Neural crest cell (in vitro differentiated cells): ENCODE measurements at regions not wholly inside any gene's neighbourhood (a gene's known extent, or its start where the extent isn't known, plus 50 kb on each side); places are given as distances from the start of the nearest gene placed in this dataset.

Experiments used
- DNase-seq: peaks from one replicate; pipeline ENCODE4 v3.0.0; 2021; ENCODE audit warnings: low read depth, mixed read lengths, low spot score
- H3K27ac Mint-ChIP-seq: one replicate; pipeline ENCODE4 v1.8.0; 2021; ENCODE audit warnings: mild to moderate bottlenecking, mixed read lengths; ENCODE audit not compliant: unreplicated experiment
- H3K27me3 Mint-ChIP-seq: 2 replicates; pipeline ENCODE4 v1.8.0; 2021; ENCODE audit warnings: low read depth, mild to moderate bottlenecking, mixed read lengths
- H3K36me3 Mint-ChIP-seq: 2 replicates; pipeline ENCODE4 v1.8.0; 2021; ENCODE audit warnings: low read depth, mild to moderate bottlenecking, mixed read lengths
- H3K4me1 Mint-ChIP-seq: 2 replicates; pipeline ENCODE4 v1.8.0; 2021; ENCODE audit warnings: mixed read lengths
- H3K4me3 Mint-ChIP-seq: one replicate; pipeline ENCODE4 v1.8.0; 2021; ENCODE audit warnings: mild to moderate bottlenecking, mixed read lengths
- H3K9me3 Mint-ChIP-seq: 2 replicates; pipeline ENCODE4 v1.8.0; 2021; ENCODE audit warnings: mixed read lengths
- TF ChIP-seq, protein P1 (sequence below): fragments of 200-600 bp; sonication (generic); conservative IDR thresholded peaks from 2 replicates; pipeline ENCODE4 v1.5.0; 2021; ENCODE audit warnings: antibody characterized with exemption, mild to moderate bottlenecking

DNA sequence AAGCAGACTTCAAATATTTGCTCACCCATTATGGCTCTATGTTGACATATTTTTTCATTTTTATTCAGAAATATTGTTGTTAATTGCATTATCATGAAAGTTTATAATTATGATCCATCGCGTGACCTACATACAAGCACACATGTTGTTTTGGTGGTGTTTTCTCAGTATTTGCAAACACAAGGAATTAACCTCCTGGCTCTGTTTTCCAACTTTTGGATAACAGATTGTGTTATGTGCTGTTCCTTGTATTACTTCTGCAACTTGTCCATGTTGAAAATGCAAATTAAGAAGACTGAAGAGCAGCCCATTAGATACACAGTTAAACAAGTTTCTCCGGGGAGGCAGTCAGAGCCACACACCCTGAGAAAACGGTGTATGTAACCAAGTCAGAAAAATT lies 201.2 kb downstream of the SEC23A start:
- no peak for DNase-seq
- Mint-ChIP-seq H3K27ac (no peak overlapping the region), H3K4me3 (no peak overlapping the region), H3K9me3 (no peaks in the 10 kb centered on the region), H3K4me1 (no peaks in the 10 kb centered on the region), H3K36me3 (no peaks in the 10 kb centered on the region), H3K27me3 (peaks cover 10% of the 10 kb centered on the region)
- TF ChIP-seq, protein P1, sequence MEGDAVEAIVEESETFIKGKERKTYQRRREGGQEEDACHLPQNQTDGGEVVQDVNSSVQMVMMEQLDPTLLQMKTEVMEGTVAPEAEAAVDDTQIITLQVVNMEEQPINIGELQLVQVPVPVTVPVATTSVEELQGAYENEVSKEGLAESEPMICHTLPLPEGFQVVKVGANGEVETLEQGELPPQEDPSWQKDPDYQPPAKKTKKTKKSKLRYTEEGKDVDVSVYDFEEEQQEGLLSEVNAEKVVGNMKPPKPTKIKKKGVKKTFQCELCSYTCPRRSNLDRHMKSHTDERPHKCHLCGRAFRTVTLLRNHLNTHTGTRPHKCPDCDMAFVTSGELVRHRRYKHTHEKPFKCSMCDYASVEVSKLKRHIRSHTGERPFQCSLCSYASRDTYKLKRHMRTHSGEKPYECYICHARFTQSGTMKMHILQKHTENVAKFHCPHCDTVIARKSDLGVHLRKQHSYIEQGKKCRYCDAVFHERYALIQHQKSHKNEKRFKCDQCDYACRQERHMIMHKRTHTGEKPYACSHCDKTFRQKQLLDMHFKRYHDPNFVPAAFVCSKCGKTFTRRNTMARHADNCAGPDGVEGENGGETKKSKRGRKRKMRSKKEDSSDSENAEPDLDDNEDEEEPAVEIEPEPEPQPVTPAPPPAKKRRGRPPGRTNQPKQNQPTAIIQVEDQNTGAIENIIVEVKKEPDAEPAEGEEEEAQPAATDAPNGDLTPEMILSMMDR: no peak

DNA sequence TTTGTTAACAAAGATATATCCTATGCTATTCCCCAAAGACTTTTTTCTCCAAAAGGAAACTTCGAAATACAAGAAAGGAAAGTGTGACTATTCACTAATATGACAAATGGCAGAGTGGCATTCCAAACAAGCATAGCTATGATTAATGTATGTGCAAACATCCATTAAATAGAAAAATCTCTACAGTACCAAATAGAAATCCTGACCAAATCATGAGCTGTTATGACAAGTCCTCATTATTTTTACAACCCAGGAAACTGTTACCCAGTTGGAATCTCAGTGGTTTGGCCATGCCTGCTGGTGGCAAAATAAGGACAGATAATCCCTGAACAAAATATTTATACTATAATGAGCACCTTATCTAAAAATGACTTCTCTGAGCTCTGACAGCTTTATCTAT lies 202.1 kb downstream of the SEC23A start:
- Mint-ChIP-seq H3K4me3 (no peak overlapping the region), H3K9me3 (no peaks in the 10 kb centered on the region), H3K27me3 (peaks cover 7% of the 10 kb centered on the region), H3K27ac (no peak overlapping the region), H3K4me1 (no peaks in the 10 kb centered on the region), H3K36me3 (no peaks in the 10 kb centered on the region)
- no peak for DNase-seq
- TF ChIP-seq, protein P1: no peak

DNA sequence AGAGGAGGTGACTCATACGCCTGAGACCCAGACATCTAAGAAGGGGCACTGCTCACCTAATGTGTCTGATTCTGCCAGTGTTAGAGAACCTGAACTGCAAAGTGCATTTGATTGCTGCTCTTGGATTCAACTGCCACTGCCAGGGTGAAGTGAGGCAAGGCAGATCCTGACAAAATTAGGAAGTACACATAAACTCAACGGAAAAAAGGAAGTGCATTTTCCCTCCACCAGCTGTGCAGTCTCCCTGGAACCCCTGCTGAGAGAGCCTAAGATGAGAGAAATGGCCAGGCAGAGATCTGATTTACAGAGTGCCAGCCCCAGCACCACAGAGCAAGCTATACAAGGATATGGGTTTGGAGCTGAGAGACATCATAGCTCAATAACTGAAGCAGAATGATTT lies 215.3 kb downstream of the SEC23A start:
- peaks cover 8% of the 10 kb centered on the region for H3K27me3 Mint-ChIP-seq
- no peaks in the 10 kb centered on the region for H3K4me1 Mint-ChIP-seq
- H3K27ac Mint-ChIP-seq: no peak overlapping the region
- no peak overlapping the region for H3K4me3 Mint-ChIP-seq
- DNase-seq: no peak
- no peaks in the 10 kb centered on the region for H3K36me3 Mint-ChIP-seq
- TF ChIP-seq, protein P1: no peak
- no peaks in the 10 kb centered on the region for H3K9me3 Mint-ChIP-seq

DNA sequence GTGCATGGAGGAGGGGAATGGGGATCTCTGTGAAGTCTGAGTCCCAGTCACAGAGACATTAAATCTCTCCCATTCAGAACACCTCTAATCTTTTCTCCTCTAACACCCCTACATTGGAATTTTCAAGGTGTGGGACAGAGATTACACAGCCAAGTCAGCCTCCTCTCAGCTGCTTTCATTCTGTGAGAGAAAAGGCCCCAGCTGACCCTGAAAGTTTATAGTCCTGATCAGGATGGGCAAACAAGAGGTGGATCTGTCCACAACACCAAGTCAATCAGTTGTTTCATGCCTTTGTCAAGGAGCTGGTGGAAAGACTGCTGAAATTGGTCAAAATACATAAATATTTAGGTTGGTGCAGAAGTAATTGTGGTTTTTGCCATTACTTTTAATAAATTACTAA lies 218.9 kb downstream of the SEC23A start:
- no peaks in the 10 kb centered on the region for H3K4me1 Mint-ChIP-seq
- no peak overlapping the region for H3K4me3 Mint-ChIP-seq
- TF ChIP-seq, protein P1: no peak
- DNase-seq: no peak
- no peaks in the 10 kb centered on the region for H3K36me3 Mint-ChIP-seq
- no peak overlapping the region for H3K27ac Mint-ChIP-seq
- H3K9me3 Mint-ChIP-seq: no peaks in the 10 kb centered on the region
- peaks cover 4% of the 10 kb centered on the region for H3K27me3 Mint-ChIP-seq

DNA sequence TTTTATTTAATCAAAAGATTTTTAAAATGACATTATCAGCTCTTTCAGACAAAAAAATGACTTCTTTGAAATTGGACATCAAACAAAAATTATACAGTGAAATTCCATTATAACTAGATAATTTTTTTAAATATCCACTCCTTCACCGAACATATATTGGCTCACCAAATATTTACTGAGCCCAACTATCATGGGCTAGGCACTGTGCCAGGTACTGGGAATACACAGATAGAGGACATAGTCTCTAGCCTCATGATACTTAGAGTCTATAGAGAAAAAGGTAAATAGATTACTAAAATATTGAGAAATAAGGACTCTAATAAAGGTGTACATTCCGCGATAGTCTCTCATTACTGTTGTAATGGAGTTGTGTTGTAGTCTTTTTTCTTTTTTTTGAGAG lies 219.9 kb downstream of the SEC23A start:
- Mint-ChIP-seq H3K9me3 (no peaks in the 10 kb centered on the region), H3K27me3 (no peaks in the 10 kb centered on the region), H3K4me1 (no peaks in the 10 kb centered on the region), H3K27ac (no peak overlapping the region), H3K36me3 (no peaks in the 10 kb centered on the region), H3K4me3 (no peak overlapping the region)
- no peak for DNase-seq
- TF ChIP-seq, protein P1: no peak

DNA sequence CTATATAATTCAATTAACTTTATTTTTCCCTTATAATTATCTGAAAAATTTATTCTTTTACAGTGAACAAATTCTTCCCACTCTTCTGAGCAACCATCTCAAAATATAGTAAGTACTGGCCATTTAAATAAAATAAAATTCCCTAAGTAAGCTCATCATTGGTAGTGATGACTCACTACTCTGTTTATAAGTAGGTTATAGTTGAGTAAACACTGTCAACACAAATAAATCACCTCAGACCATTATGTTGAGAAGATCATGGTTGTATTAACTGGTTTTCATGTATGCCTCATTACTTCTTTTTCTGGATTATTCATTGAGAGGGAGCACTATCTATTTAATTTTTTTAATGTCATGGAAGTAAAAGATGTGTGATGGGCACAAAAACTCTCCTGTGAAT lies 220.5 kb downstream of the SEC23A start:
- no peak overlapping the region for H3K27ac Mint-ChIP-seq
- no peak overlapping the region for H3K4me3 Mint-ChIP-seq
- no peaks in the 10 kb centered on the region for H3K36me3 Mint-ChIP-seq
- no peaks in the 10 kb centered on the region for H3K9me3 Mint-ChIP-seq
- no peaks in the 10 kb centered on the region for H3K27me3 Mint-ChIP-seq
- TF ChIP-seq, protein P1: no peak
- no peak for DNase-seq
- no peaks in the 10 kb centered on the region for H3K4me1 Mint-ChIP-seq
